ENCODE measurements at regions not wholly inside any gene's neighbourhood (a gene's known extent, or its start where the extent isn't known, plus 50 kb on each side); places are given as distances from the start of the nearest gene placed in this dataset.
"Not testable (repeated sequence)": the region's sequence is repeated elsewhere in the genome, so short reads cannot be mapped to it uniquely, and the experiment has no call there.

- DNase-seq: no peak
These were observed 92.0 kb upstream of the FAM13C start for GRCh38 chr10:59454171-59454919.

GRCh38 chr10:59448616-59449015, 86.3 kb upstream of the FAM13C start:
- DNase-seq: no peak

- DNase-seq: no peak
These were observed 73.4 kb upstream of the FAM13C start for GRCh38 chr10:59435707-59436106.

- no peak for DNase-seq
These were observed 72.3 kb upstream of the FAM13C start for GRCh38 chr10:59434463-59435321.

DNA sequence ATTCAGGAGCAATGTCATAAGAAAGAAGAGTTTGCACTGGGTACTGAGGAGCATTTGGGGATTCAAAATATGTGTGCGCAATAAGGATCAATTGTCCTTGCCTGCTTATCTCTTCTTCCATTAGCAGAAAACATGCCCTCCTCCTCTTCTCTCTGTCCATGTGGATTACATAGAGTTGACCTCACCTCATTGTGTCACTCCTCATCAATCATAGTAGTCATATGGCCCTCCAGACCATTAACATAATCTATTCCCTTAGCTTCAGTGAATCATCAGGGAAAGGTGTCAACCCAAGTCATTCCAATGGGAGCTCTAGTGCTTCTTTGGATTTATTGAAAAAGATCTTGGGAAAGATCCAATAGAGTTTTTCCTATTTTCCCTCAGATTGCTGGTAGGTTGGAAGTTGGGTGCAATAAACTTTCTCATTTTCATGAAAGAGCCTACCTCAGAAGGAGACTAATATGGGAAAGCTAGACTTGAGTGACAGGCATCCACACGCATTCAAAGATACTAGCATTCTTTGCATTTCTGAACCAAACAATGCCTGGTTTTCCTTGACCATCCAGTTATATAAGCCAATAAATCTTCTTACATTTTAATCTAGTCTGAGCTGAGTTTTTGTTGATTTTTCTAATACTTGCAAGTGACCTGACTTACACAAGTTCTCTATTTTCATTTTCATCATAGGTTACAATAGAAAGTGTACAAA, 71.5 kb upstream of the FAM13C start:
- no peak for DNase-seq

DNA sequence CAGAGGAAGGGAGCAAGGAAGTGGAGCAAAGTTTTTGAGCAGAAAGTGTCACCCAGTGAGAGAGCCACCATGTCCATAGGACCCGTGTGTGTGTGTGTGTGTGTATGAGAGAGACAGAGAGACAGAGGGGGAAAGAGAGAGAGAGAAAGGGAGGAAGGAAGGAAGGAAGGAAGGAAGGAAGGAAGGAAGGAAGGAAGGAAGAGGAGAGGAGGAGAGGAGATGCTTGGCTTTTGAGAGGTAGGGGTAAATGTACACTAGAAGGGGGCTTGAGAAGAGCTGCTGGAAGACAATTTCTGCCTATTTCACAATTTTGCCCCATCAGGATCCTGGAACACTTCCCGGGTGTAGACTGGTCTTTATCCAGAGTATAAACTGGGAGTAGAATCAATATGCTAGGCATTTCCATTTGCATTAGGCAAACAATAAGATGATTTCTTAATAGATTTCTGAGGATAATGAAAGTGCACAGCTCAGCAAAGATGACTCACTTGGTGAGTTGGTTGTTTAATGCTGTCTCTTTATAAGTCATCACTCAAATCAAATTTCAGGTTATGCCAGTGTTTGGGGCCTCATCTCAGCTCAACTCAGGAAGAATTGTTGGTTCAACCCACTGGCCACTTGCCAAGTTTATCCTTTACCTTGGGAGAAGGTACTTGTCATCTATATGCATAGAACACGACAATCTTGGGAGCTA, 70.0 kb upstream of the FAM13C start:
- no peak for DNase-seq

DNA sequence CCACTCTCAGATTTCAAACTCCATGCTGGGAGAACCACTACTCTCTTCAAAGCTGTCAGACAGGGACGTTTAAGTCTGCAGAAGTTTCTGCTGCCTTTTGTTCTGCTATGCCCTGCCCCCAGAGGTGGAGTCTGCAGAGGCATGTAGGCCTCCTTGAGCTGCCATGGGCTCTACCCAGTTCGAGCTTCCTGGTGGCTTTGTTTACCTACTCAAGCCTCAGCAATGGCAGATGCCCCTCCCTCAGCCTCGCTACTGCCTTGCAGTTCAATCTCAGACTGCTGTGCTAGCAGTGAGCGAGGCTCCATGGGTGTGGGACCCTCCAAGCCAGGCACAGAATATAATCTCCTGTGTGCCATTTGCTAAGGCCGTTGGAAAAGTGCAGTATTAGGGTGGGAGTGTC, 51.4 kb upstream of the FAM13C start:
- DNase-seq: not testable (repeated sequence)
